ENCODE measurements at regions not wholly inside any gene's neighbourhood (a gene's known extent, or its start where the extent isn't known, plus 50 kb on each side); places are given as distances from the start of the nearest gene placed in this dataset.

GRCh38 chr6:90456001-90456400, 130.9 kb downstream of the MAP3K7 start:
- TF ChIP-seq CTCF (IDR thresholded peaks at IDR 0.05), result no peak
- no peak for TF ChIP-seq POLR2AphosphoS5 (IDR thresholded peaks at IDR 0.05)
- no peak for TF ChIP-seq POLR2A (IDR thresholded peaks at IDR 0.05)
